ENCODE measurements at regions not wholly inside any gene's neighbourhood (a gene's known extent, or its start where the extent isn't known, plus 50 kb on each side); places are given as distances from the start of the nearest gene placed in this dataset.

DNA sequence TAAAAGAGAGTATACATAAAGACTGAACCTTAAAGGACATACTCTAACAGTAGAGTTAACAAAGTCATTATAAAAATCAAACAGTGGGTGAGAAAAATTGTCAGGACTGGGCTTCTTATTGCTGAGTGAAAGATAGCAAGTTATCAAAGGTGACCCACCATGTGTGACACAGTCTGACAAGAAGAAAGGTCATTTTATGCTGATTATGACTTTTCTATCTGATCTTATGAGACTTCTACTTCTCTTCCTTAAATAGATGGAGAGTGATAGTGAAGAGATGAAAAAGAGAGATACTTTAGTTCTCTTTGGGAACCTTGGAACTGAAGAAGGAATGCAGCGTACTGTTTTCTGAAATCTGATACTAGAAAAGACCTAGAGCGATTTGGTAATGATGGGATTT is 2157.1 kb downstream of the NCAM2 start:
- Mint-ChIP-seq H3K4me3 (no peak overlapping the region), H3K27me3 (ENCODE audit: low read depth in 3 of 3) (no peaks in the 10 kb centered on the region), H3K4me1 (no peaks in the 10 kb centered on the region), H3K9me3 (no peaks in the 10 kb centered on the region), H3K27ac (no peak overlapping the region), H3K36me3 (no peaks in the 10 kb centered on the region)
- no peak overlapping the region for H3K4me3 ChIP-seq (replicated peaks in 1 of 3; ENCODE audit: low read depth in 2 of 3, low read length in 3 of 3)
- TF ChIP-seq, protein P1, sequence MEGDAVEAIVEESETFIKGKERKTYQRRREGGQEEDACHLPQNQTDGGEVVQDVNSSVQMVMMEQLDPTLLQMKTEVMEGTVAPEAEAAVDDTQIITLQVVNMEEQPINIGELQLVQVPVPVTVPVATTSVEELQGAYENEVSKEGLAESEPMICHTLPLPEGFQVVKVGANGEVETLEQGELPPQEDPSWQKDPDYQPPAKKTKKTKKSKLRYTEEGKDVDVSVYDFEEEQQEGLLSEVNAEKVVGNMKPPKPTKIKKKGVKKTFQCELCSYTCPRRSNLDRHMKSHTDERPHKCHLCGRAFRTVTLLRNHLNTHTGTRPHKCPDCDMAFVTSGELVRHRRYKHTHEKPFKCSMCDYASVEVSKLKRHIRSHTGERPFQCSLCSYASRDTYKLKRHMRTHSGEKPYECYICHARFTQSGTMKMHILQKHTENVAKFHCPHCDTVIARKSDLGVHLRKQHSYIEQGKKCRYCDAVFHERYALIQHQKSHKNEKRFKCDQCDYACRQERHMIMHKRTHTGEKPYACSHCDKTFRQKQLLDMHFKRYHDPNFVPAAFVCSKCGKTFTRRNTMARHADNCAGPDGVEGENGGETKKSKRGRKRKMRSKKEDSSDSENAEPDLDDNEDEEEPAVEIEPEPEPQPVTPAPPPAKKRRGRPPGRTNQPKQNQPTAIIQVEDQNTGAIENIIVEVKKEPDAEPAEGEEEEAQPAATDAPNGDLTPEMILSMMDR (IDR thresholded peaks at IDR 0.05), result no peak
- H3K27me3 ChIP-seq (ENCODE audit: control insufficient read depth in 2 of 2, insufficient read depth in 2 of 2, low read length in 2 of 2), result no peaks in the 10 kb centered on the region
- no peak for DNase-seq
- H3K79me2 ChIP-seq (ENCODE audit: insufficient read depth, low read length), result no peaks in the 10 kb centered on the region
- H3K4me1 ChIP-seq (ENCODE audit: control insufficient read depth in 1 of 2, insufficient read depth in 2 of 2, low read length in 2 of 2), result no peaks in the 10 kb centered on the region
- no peak overlapping the region for H3K4me2 ChIP-seq (replicated peaks; ENCODE audit: extremely low read depth, low read length, poor library complexity, severe bottlenecking)
- H3K9me3 ChIP-seq (replicated peaks in 1 of 2; ENCODE audit: control insufficient read depth in 1 of 2, insufficient read depth in 1 of 2, low read length in 2 of 2), result no peaks in the 10 kb centered on the region
- intact Hi-C loops (cut with micrococcal nuclease), result no loop called here
- no peak overlapping the region for H3K27ac ChIP-seq (ENCODE audit: low read depth in 1 of 2, low read length in 2 of 2)
- no peak overlapping the region for H2AFZ ChIP-seq (ENCODE audit: insufficient read depth, low read depth, low read length, poor library complexity, severe bottlenecking)
- no peaks in the 10 kb centered on the region for H3K36me3 ChIP-seq (replicated peaks in 1 of 2; ENCODE audit: control insufficient read depth in 1 of 2, insufficient read depth in 2 of 2, low read length in 2 of 2)
- H4K20me1 ChIP-seq (ENCODE audit: insufficient read depth, low read length), result no peaks in the 10 kb centered on the region
- no peak overlapping the region for H3K9ac ChIP-seq (ENCODE audit: insufficient read depth, low read length, poor library complexity, severe bottlenecking)
- WGBS (ENCODE audit: insufficient coverage), result no CpG with 5 or more reads among the region's 2 CpGs

DNA sequence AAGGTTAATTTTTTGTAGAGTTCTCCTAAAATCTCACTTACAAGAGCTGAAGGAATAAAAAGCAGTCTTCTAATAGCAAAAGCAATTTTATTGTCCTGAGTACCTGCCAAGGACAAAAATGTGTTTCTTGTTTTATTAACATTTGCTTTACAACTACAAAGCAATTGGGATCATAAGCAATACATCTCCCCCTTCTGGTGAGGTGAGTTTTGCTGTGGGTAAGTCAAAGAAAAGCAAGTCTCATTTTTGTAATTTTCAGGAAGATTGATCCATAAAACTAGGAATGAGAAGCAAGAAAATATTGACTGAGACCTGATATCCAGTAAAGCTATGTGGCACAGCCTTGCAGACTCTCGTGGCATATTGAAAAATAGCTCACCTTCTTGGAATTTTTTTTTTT is 2162.7 kb downstream of the NCAM2 start:
- Histone ChIP-seq H2AFZ (ENCODE audit: insufficient read depth, low read depth, low read length, poor library complexity, severe bottlenecking) (no peak overlapping the region), H3K36me3 (replicated peaks in 1 of 2; ENCODE audit: control insufficient read depth in 1 of 2, insufficient read depth in 2 of 2, low read length in 2 of 2) (no peaks in the 10 kb centered on the region), H3K4me1 (ENCODE audit: control insufficient read depth in 1 of 2, insufficient read depth in 2 of 2, low read length in 2 of 2) (no peaks in the 10 kb centered on the region), H3K27me3 (ENCODE audit: control insufficient read depth in 2 of 2, insufficient read depth in 2 of 2, low read length in 2 of 2) (no peaks in the 10 kb centered on the region), H4K20me1 (ENCODE audit: insufficient read depth, low read length) (no peaks in the 10 kb centered on the region), H3K79me2 (ENCODE audit: insufficient read depth, low read length) (no peaks in the 10 kb centered on the region), H3K4me3 (replicated peaks in 1 of 3; ENCODE audit: low read depth in 2 of 3, low read length in 3 of 3) (no peak overlapping the region), H3K9me3 (replicated peaks in 1 of 2; ENCODE audit: control insufficient read depth in 1 of 2, insufficient read depth in 1 of 2, low read length in 2 of 2) (no peaks in the 10 kb centered on the region), H3K27ac (ENCODE audit: low read depth in 1 of 2, low read length in 2 of 2) (no peak overlapping the region), H3K4me2 (replicated peaks; ENCODE audit: extremely low read depth, low read length, poor library complexity, severe bottlenecking) (no peak overlapping the region), H3K9ac (ENCODE audit: insufficient read depth, low read length, poor library complexity, severe bottlenecking) (no peak overlapping the region)
- H3K9me3 Mint-ChIP-seq, result peaks cover 0 to 3% (median 0%) of the 10 kb centered on the region in 7 donors
- WGBS (ENCODE audit: insufficient coverage), result 80% methylated on average over 1 of the region's 1 CpG
- intact Hi-C loops (cut with micrococcal nuclease), result no loop called here
- DNase-seq, result no peak
- H3K27me3 Mint-ChIP-seq (ENCODE audit: low read depth in 3 of 3), result no peaks in the 10 kb centered on the region
- H3K36me3 Mint-ChIP-seq, result no peaks in the 10 kb centered on the region
- no peaks in the 10 kb centered on the region for H3K4me1 Mint-ChIP-seq
- H3K4me3 Mint-ChIP-seq, result no peak overlapping the region
- no peak overlapping the region for H3K27ac Mint-ChIP-seq
- TF ChIP-seq, protein P1 (IDR thresholded peaks at IDR 0.05), result no peak
